ENCODE measurements at regions not wholly inside any gene's neighbourhood (a gene's known extent, or its start where the extent isn't known, plus 50 kb on each side); places are given as distances from the start of the nearest gene placed in this dataset.

- TF ChIP-seq STAT6 (CRISPR knock-in tag; conservative IDR thresholded peaks at IDR 0.05; ENCODE audit: low read depth) (no peak), CTCF (IDR thresholded peaks at IDR 0.05) (no peak), IRF1 (CRISPR knock-in tag; IDR thresholded peaks at IDR 0.05) (no peak), CREM (CRISPR knock-in tag; IDR thresholded peaks at IDR 0.05) (no peak), FOXP1 (CRISPR knock-in tag; IDR thresholded peaks at IDR 0.05; ENCODE audit: borderline replicate concordance) (no peak), RELA (CRISPR knock-in tag; IDR thresholded peaks at IDR 0.05; ENCODE audit: borderline replicate concordance) (no peak), SP1 (CRISPR knock-in tag; conservative IDR thresholded peaks at IDR 0.05) (no peak), ZBTB21 (CRISPR knock-in tag; IDR thresholded peaks at IDR 0.05; ENCODE audit: borderline replicate concordance) (no peak), ATF1 (CRISPR knock-in tag; IDR thresholded peaks at IDR 0.05) (no peak), ZNF671 (CRISPR knock-in tag; IDR thresholded peaks at IDR 0.05) (no peak), ZNF425 (CRISPR knock-in tag; conservative IDR thresholded peaks at IDR 0.05) (no peak), ETV6 (CRISPR knock-in tag; IDR thresholded peaks at IDR 0.05) (no peak), ZNF423 (CRISPR knock-in tag; IDR thresholded peaks at IDR 0.05) (no peak), ELF4 (CRISPR knock-in tag; IDR thresholded peaks at IDR 0.05; ENCODE audit: low read depth) (no peak)
Measured at GRCh38 chr14:89058697-89059096, 234.2 kb downstream of the TTC8 start.
